Large intestine (tissue), 3 donors: ENCODE measurements at regions not wholly inside any gene's neighbourhood (a gene's known extent, or its start where the extent isn't known, plus 50 kb on each side); places are given as distances from the start of the nearest gene placed in this dataset.

Experiments used
- DNase-seq, 2 donors: peaks; one replicate each; pipeline versions ENCODE4 v3.0.0 to v3.0.0-alpha.2; 2013
- H3K27ac ChIP-seq: one replicate; pipeline ENCODE4 v1.5.1; 2013; ENCODE audit warnings: low read length
- H3K27me3 ChIP-seq: 2 replicates; pipeline ENCODE4 v1.6.1; 2013; ENCODE audit warnings: low read length; ENCODE audit not compliant: control insufficient read depth, insufficient read depth
- H3K36me3 ChIP-seq: 2 replicates; pipeline ENCODE4 v1.6.1; 2013; ENCODE audit warnings: low read length; ENCODE audit not compliant: control insufficient read depth, insufficient read depth
- H3K4me1 ChIP-seq: one replicate; pipeline ENCODE4 v1.6.1; 2013; ENCODE audit warnings: low read length; ENCODE audit not compliant: control insufficient read depth, insufficient read depth
- H3K4me3 ChIP-seq: one replicate; pipeline ENCODE4 v1.5.1; 2013; ENCODE audit warnings: low read length
- H3K9me3 ChIP-seq: one replicate; pipeline ENCODE4 v1.6.1; 2013; ENCODE audit warnings: mild to moderate bottlenecking, low read depth, low read length, moderate library complexity; ENCODE audit not compliant: control insufficient read depth
- WGBS: methylation state at CpG from one replicate; pipeline ENCODE4 v1.1.5; 2013; ENCODE audit warnings: low lambda C conversion rate; ENCODE audit not compliant: insufficient coverage; 5-methylcytosine and 5-hydroxymethylcytosine counted together

DNA sequence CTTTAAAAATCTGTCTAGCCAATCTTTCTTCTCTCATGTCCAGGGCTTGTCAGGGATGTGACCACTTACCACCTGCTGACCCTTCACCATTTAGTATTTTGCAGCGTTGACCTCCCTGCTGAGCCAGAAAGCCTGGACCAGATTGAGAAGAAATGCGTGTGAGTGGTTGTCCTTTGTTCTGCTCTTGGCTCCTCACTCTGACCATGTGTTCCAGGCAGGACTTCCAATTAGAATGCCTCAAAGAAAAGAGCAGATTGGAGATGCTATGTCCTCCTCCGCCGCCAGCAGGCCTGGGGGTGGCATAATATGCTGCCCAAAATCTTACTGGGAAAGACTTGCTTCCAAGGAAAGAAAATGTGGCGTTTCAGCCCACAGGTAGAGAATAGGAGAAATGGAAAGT is 894.1 kb downstream of the SLC4A3 start:
- Histone ChIP-seq H3K4me3 (no peak overlapping the region), H3K27me3 (no peaks in the 10 kb centered on the region), H3K9me3 (no peaks in the 10 kb centered on the region), H3K27ac (no peak overlapping the region), H3K4me1 (no peaks in the 10 kb centered on the region), H3K36me3 (no peaks in the 10 kb centered on the region)
- no peak for DNase-seq
- 83% methylated on average over 1 of the region's 5 CpGs for WGBS

DNA sequence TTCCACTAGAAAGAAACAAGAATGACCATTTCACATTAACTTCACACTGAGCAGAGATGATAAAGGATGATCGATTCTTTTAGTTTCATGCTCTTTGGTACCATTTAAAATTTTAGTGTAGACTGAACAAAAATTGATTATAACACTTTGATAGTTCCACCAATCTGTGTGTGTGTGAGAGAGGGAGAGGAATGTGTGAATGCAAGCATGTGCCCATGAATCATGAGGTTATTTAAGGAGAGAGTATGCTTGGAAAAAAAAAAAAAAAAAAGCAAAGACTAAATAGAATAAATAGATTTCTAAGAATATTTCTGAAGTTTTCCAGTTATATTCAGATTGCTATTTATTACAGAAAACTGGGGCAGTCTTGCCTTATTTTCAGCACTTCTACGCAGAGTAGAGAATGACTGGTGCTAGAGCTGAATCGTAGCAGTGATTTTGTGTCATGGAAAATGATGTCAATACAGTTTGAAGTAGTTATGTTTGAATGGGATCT is 900.8 kb downstream of the SLC4A3 start:
- Histone ChIP-seq H3K27ac (no peak overlapping the region), H3K9me3 (no peaks in the 10 kb centered on the region), H3K36me3 (no peaks in the 10 kb centered on the region), H3K27me3 (no peaks in the 10 kb centered on the region), H3K4me3 (no peak overlapping the region), H3K4me1 (no peaks in the 10 kb centered on the region)
- WGBS, result 86% methylated on average over 1 of the region's 3 CpGs
- no peak for DNase-seq

DNA sequence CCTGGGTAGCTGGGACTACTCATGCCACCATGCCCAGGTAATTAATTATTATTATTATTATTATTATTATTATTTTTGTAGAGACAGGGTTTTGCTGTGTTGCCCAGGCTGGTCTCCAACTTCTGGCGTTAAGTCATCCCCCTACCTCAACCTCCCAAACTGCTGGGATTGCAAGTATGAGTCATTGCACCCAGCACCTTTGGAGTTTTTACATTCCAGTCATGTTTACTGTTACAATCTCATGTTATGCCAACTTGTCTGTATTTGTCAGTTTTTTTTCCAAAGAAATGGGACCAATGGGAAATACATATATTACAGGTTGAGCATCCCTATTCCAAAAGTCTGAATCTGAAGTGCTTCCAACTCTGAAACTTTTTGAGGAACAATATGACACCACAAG is 903.8 kb downstream of the SLC4A3 start:
- Histone ChIP-seq H3K27ac (no peak overlapping the region), H3K4me1 (no peaks in the 10 kb centered on the region), H3K9me3 (peaks cover 4% of the 10 kb centered on the region), H3K4me3 (no peak overlapping the region), H3K36me3 (no peaks in the 10 kb centered on the region), H3K27me3 (no peaks in the 10 kb centered on the region)
- 100% methylated on average over 1 of the region's 1 CpG for WGBS
- DNase-seq, result no peak

DNA sequence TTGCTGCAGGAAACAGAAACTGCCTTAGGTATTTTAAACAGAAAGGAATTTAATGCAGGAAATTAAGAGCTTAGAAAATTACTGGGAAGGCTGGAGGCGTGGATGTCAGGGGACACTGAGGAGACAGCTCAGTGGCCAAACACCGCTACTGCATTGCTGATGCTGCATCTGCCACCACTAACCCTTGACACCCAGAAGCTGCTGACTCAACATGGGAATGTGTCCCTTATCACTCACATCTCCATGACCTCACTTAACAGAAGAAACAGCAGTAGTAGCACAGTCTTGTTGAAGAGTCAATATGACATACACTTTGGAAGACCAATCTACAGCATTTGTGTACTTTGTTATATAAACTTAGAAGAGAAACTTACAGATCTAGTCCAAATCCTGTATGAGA is 906.1 kb downstream of the SLC4A3 start:
- Histone ChIP-seq H3K27ac (no peak overlapping the region), H3K4me3 (no peak overlapping the region), H3K36me3 (no peaks in the 10 kb centered on the region), H3K9me3 (peaks cover 4% of the 10 kb centered on the region), H3K27me3 (no peaks in the 10 kb centered on the region), H3K4me1 (no peaks in the 10 kb centered on the region)
- WGBS, result no CpG with 5 or more reads among the region's 2 CpGs
- DNase-seq, result peak; percentile 2 to 25

DNA sequence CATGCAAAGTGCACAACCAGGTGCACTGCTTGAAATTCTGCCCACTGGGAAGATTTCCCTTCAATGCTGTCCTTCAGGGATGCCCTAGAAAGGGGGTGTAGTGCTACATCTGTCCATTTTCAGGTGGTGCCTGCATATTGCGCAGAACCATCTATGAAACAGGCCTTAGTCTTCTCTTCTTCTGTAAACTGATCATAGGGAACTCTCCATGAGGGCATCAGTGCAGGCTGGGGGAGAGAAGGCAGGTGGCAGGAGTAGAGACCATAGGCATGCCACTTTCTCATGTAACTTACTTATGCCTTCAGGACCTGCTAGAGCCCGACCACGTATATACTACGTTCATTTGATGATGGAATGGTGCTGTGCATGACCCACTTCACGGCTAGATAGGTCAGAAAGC is 912.1 kb downstream of the SLC4A3 start:
- Histone ChIP-seq H3K27me3 (no peaks in the 10 kb centered on the region), H3K36me3 (no peaks in the 10 kb centered on the region), H3K27ac (no peak overlapping the region), H3K4me1 (no peaks in the 10 kb centered on the region), H3K9me3 (peaks cover 4% of the 10 kb centered on the region), H3K4me3 (no peak overlapping the region)
- no CpG with 5 or more reads among the region's 5 CpGs for WGBS
- no peak for DNase-seq

DNA sequence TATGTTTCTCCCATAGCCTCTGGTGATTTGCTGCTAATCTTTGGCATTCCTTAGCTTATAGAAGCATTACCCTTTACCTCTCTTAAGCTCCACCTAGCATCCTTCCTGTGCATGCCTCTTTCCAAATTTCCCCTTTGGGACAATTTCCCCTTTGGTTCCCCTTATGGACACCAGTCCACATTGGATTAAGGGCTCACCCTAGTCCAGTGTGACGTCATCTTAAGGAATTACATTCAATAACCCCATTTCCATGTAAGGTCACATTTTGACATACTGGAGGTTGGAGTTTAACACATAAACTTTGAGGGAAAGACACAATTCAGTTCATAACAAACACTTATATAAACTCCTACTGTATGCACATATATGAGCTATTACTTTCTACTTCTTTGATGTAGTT is 916.6 kb downstream of the SLC4A3 start:
- Histone ChIP-seq H3K4me1 (no peaks in the 10 kb centered on the region), H3K27me3 (no peaks in the 10 kb centered on the region), H3K4me3 (no peak overlapping the region), H3K36me3 (no peaks in the 10 kb centered on the region), H3K9me3 (no peaks in the 10 kb centered on the region), H3K27ac (no peak overlapping the region)
- no CpG with 5 or more reads among the region's 1 CpG for WGBS
- DNase-seq, result no peak

DNA sequence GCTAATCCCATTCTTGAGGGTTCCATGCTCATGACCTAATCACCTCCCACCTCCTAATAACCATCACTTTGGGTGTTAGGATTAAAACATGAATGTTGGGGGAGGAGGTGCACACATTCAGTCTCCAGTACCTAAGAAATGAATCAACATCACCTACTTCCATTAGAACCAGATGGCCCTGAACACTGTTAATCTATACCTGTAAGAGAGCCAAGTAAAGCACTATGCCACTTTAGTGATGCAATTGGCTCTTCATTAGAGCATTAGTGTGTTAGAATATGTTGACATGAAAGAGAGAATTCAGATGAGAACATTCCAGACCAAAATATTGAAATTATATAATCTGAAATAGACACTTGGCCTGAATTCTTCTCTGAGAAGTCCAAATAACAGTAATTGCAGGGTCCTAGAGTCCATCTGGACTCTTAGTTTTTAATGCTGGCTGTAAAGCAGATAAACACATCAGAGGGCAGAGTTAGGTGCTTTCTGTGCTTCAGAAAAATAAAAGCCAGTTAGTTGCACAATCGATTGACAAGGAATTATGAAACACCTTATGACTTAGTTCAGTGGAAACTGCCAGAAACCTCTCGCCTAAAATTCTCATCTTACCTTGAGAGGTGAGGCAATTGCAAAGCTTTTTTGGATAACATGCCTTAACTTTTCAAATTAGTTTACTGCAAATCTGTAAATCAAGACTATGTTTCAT is 923.7 kb downstream of the SLC4A3 start:
- Histone ChIP-seq H3K27me3 (no peaks in the 10 kb centered on the region), H3K4me3 (no peak overlapping the region), H3K4me1 (no peaks in the 10 kb centered on the region), H3K36me3 (no peaks in the 10 kb centered on the region), H3K9me3 (no peaks in the 10 kb centered on the region), H3K27ac (peak overlapping the region; percentile 27)
- DNase-seq, result peak; percentile 51 to 75
- no CpG with 5 or more reads among the region's 2 CpGs for WGBS

DNA sequence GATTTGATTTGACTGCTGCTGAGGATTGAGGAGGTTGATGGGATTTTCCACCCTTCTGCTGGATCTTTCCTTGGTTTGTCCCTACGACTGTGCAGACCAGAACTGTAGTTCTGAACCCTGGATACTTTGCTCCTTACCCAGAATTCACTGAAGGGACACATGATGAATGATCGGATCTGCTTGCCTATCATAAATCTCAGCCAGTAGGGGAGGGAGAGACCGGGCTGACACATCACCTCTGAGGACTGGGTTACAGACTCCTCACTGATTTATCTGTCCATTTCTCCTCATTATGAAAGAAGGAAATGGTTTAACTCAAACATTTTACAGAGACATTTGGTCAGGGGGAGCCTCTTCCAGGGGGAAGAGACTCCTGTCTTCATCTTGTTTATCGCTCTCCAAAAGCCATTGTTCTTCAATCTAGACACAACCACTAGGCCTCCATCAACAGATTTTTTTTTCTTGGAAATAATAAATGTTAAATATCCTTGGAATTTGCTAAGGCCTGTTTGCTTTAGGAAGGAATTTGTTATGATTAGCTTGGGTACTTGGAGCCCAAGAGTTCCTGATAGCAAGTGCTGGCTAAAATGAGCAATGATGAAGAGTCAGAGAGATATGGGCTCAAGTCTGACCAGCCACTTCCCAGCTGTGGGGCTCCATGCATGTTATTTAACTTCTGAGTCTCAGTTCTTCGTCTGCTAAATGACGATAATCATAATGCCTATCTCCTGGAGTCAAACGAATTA is 925.5 kb downstream of the SLC4A3 start:
- H3K4me3 ChIP-seq, result no peak overlapping the region
- H3K36me3 ChIP-seq, result no peaks in the 10 kb centered on the region
- H3K4me1 ChIP-seq, result no peaks in the 10 kb centered on the region
- H3K9me3 ChIP-seq, result no peaks in the 10 kb centered on the region
- no peak overlapping the region for H3K27ac ChIP-seq
- no peaks in the 10 kb centered on the region for H3K27me3 ChIP-seq
- DNase-seq, result no peak
- WGBS, result 40% methylated on average over 1 of the region's 7 CpGs

DNA sequence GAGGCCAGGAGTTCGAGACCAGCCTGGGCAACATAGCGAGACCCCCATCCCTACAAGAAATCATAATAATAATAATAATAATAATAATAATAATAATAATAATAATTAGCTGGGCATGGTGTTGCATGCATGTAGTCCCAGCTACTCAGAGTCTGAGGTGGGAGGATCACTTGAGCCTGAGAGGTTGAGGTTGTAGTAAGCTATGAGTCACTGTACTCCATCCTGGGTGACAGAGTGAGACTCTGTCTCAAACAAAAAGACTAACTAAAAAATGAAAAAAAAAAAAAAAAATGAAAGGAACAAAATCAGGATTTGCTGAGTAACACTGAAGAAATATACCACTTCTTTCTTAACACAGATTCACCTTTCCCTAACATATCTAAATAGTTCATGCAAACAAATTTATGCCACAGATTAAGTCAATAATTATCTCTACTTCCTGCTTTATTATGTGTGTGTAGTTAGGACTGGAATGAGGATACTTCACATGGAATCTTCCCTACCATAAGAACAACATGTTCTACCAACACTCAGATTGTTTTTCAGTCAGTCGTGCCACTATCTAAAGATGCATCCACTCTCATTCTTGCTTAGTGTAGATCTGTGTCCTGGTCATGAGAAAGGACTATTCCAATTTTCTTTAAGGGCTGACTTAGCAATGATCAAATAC is 928.7 kb downstream of the SLC4A3 start:
- Histone ChIP-seq H3K4me3 (no peak overlapping the region), H3K4me1 (no peaks in the 10 kb centered on the region), H3K36me3 (no peaks in the 10 kb centered on the region), H3K27ac (no peak overlapping the region), H3K9me3 (no peaks in the 10 kb centered on the region), H3K27me3 (no peaks in the 10 kb centered on the region)
- WGBS, result no CpG with 5 or more reads among the region's 3 CpGs
- DNase-seq, result no peak

DNA sequence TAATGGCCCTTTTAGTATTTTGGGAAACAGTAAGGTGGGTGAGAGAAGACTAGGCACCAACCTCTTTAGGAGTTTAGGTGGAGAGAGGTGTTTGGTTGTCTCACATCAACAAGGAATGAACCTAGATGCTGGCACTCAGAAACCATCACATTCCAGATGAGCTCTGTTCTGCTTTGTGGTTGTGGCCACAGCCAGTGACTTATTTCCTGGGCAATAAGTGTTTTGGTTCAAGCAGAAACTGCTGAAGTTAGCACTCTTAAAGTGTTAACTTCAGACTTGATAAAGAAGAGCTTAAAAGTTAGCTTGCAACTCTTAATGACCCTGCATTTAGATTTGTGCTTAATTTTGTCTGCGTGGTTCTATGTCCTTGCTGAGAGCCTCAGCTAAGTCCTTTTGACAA is 929.2 kb downstream of the SLC4A3 start:
- no CpG with 5 or more reads among the region's 1 CpG for WGBS
- no peaks in the 10 kb centered on the region for H3K9me3 ChIP-seq
- no peaks in the 10 kb centered on the region for H3K27me3 ChIP-seq
- H3K4me1 ChIP-seq, result no peaks in the 10 kb centered on the region
- no peaks in the 10 kb centered on the region for H3K36me3 ChIP-seq
- DNase-seq, result no peak
- no peak overlapping the region for H3K4me3 ChIP-seq
- no peak overlapping the region for H3K27ac ChIP-seq
